ENCODE measurements at regions not wholly inside any gene's neighbourhood (a gene's known extent, or its start where the extent isn't known, plus 50 kb on each side); places are given as distances from the start of the nearest gene placed in this dataset.

DNA sequence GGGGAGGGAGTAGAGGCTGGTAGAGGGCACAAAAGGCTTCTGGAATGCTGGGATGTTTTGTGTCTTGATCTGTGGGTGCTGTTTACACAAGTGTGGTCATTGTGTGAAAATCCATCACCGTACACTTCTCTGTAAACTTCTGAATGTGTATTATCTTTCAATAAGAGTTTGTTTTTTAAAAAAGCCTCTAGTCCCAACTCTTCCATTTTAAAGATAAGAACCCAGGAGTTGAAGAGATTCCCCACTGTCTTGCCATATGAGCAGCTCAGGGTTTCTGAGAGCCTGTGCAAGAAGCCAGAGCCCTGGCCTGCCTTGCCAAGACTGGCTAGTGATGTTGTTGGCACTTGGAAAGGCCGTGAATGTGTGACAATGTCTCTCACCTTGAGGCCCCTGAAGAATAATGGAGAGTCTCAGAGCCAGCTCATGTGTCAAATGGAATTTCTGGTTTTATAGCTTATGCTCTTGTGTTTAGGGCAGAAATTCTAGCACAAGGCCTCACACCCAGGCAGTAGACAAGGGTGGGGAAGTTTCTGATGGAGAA lies 57.5 kb upstream of the NPAS1 start:
- H3K27ac Mint-ChIP-seq = peak overlapping the region in 3 of 10 donors; percentile 36 to 38 (median 36)
- no peaks in the 10 kb centered on the region for H3K9me3 Mint-ChIP-seq
- POLR2A ChIA-PET = interaction anchor here (0.6 kb wide), 1 partner anchor 104 kb away, joined by 4 read pairs; no protein-coding TSS in a partner anchor
- DNase-seq (no peak), ATAC-seq (no peak)
- H3K27me3 Mint-ChIP-seq = no peaks in the 10 kb centered on the region
- peaks cover 0 to 5% (median 3%) of the 10 kb centered on the region in 3 donors for H3K36me3 Mint-ChIP-seq
- no peak overlapping the region for H3K4me3 Mint-ChIP-seq
- peaks cover 9 to 39% (median 28%) of the 10 kb centered on the region in 4 donors for H3K4me1 Mint-ChIP-seq

DNA sequence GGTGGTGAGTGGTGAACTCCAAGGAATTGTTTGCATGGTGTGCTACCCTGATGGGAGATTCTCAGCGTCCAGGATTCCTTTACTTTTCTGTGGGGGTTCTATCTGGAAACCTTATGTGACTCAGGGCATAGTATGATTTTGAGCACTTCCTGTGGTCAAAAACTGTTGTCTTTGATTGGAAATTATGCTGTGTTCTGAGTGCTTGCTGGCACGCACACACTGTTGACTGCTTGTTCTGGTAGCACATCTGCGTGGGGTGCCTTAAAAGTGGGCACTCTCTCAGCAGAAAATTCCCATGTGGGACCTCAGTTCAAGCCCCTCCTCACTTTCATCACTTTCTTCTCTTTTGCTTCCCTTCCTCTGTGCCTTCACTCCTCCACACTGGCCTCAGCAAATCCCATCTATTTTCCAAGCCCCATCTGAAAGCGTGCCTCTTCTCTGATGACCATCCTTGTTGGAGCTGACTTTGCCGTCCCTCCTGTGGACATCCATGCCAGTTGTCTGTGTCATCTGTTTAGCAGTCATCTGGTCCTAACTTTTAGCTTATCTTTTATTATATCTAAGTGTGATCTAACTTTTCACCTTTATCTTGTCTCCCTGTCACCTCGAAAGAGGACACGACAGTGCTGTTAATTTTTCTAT lies 56.4 kb upstream of the NPAS1 start:
- H3K27me3 Mint-ChIP-seq = no peaks in the 10 kb centered on the region
- DNase-seq (no peak), ATAC-seq (no peak)
- POLR2A ChIA-PET = no interaction called here
- H3K36me3 Mint-ChIP-seq = peaks cover 0 to 10% (median 3%) of the 10 kb centered on the region in 3 donors
- H3K9me3 Mint-ChIP-seq = no peaks in the 10 kb centered on the region
- no peak overlapping the region for H3K4me3 Mint-ChIP-seq
- peaks cover 18 to 44% (median 34%) of the 10 kb centered on the region in 4 donors for H3K4me1 Mint-ChIP-seq
- peak overlapping the region in 6 of 10 donors; percentile 29 to 61 (median 35) for H3K27ac Mint-ChIP-seq

DNA sequence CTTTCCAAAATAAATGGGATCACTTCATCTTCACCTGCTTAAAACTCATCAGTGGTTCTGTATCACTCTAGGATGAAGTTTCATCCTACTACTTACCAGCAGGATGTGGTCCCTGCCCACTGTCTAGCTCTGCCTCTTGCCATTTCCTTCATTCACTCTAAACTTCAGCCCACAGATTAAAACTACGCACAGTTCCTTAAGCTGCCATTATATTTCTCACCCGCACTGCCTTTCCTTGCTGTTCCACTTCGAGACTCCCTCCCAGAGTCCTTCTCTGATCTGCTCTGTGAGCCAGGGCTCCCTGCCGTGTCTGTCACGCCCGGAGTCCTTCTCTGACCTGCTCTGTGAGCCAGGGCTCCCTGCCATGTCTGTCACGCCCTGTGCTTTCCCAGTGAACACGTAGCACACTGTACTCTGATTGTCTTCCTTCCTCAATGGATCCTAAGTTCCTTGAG lies 52.0 kb upstream of the NPAS1 start:
- no peaks in the 10 kb centered on the region for H3K27me3 Mint-ChIP-seq
- POLR2A ChIA-PET = no interaction called here
- DNase-seq (peak in 5 of 10 donors; percentile 8 to 39 (median 29)), ATAC-seq (peak; percentile 76 to 96)
- H3K9me3 Mint-ChIP-seq = no peaks in the 10 kb centered on the region
- peak overlapping the region; percentile 32 to 80 (median 56) for H3K4me3 Mint-ChIP-seq
- peak overlapping the region; percentile 19 to 83 (median 62) for H3K27ac Mint-ChIP-seq
- H3K4me1 Mint-ChIP-seq = peaks cover 17 to 41% (median 33%) of the 10 kb centered on the region in 4 donors
- H3K36me3 Mint-ChIP-seq = peaks cover 0 to 19% (median 0%) of the 10 kb centered on the region in 3 donors

Measured in naive thymus-derived CD8-positive, alpha-beta T cell (primary cell).